A549 (cell line): ENCODE measurements at regions not wholly inside any gene's neighbourhood (a gene's known extent, or its start where the extent isn't known, plus 50 kb on each side); places are given as distances from the start of the nearest gene placed in this dataset.

Experiments used
- CBX2 ChIP-seq: fragments of 200-600 bp; sonication (generic); IDR thresholded peaks from 2 replicates; pipeline ENCODE4 v1.6.1; 2016; ENCODE audit warnings: low read depth, mild to moderate bottlenecking, borderline replicate concordance
- CEBPB ChIP-seq, 2 experiments: fragments of >200 bp in 1 of 2; sonication (Bioruptor Twin) in 1 of 2; formaldehyde crosslinking in 1 of 2; IDR thresholded peaks; 2 replicates each; pipeline ENCODE4 v1.6.1; 2012 to 2016
- EP300 ChIP-seq, 2 experiments: fragments of >200 bp; sonication (Bioruptor Twin); formaldehyde crosslinking; IDR thresholded peaks; 2 replicates in 1 of 2; 3 replicates in 1 of 2; pipeline ENCODE4 v1.6.1; 2016 to 2017
- ESRRA ChIP-seq: fragments of 150-350 bp; IDR thresholded peaks from 2 replicates; pipeline ENCODE4 v1.6.1; 2014; ENCODE audit warnings: mild to moderate bottlenecking, low read length, borderline replicate concordance
- HOXA7 ChIP-seq: fragments of 250-450 bp; sonication (Bioruptor Pico); IDR thresholded peaks from 2 replicates; pipeline ENCODE4 v1.5.0; 2020; ENCODE audit warnings: mild to moderate bottlenecking, moderate library complexity
- JUN ChIP-seq, 2 experiments: fragments of >200 bp; sonication (Bioruptor Twin); formaldehyde crosslinking; IDR thresholded peaks; 2 replicates in 1 of 2; 3 replicates in 1 of 2; pipeline ENCODE4 v1.6.1; 2016 to 2017
- KDM5A ChIP-seq: fragments of 200-600 bp; sonication (generic); IDR thresholded peaks from 2 replicates; pipeline ENCODE4 v1.6.1; 2016; ENCODE audit warnings: antibody characterized with exemption, mild to moderate bottlenecking
- POLR2A ChIP-seq: IDR thresholded peaks from 2 replicates; pipeline ENCODE4 v1.6.1; 2012; ENCODE audit warnings: mild to moderate bottlenecking, low read length
- RARB ChIP-seq: fragments of 250-450 bp; sonication (Bioruptor Pico); IDR thresholded peaks from 2 replicates; pipeline ENCODE4 v1.8.0; 2021; ENCODE audit warnings: mild to moderate bottlenecking, moderate library complexity
- RFX5 ChIP-seq: fragments of 450-650 bp; IDR thresholded peaks from 2 replicates; pipeline ENCODE4 v1.7.1; 2014; ENCODE audit warnings: antibody characterized with exemption, mild to moderate bottlenecking, moderate library complexity
- SMC3 ChIP-seq: fragments of >200 bp; sonication (Bioruptor Twin); formaldehyde crosslinking; IDR thresholded peaks from 3 replicates; pipeline ENCODE4 v1.6.1; 2018; ENCODE audit warnings: inconsistent platforms
- TF ChIP-seq, protein P1 (sequence below): fragments of >200 bp; sonication (Bioruptor Twin); formaldehyde crosslinking; IDR thresholded peaks from 3 replicates; pipeline ENCODE4 v1.5.1; 2016
- TF ChIP-seq, protein P2 (sequence below): fragments of 200-600 bp; sonication (generic); IDR thresholded peaks from 2 replicates; pipeline ENCODE4 v1.6.1; 2016; ENCODE audit warnings: antibody characterized with exemption, mild to moderate bottlenecking, moderate library complexity

GRCh38 chr2:437180-437579 lies 149.3 kb upstream of the ALKAL2 start:
- TF ChIP-seq, protein P1, sequence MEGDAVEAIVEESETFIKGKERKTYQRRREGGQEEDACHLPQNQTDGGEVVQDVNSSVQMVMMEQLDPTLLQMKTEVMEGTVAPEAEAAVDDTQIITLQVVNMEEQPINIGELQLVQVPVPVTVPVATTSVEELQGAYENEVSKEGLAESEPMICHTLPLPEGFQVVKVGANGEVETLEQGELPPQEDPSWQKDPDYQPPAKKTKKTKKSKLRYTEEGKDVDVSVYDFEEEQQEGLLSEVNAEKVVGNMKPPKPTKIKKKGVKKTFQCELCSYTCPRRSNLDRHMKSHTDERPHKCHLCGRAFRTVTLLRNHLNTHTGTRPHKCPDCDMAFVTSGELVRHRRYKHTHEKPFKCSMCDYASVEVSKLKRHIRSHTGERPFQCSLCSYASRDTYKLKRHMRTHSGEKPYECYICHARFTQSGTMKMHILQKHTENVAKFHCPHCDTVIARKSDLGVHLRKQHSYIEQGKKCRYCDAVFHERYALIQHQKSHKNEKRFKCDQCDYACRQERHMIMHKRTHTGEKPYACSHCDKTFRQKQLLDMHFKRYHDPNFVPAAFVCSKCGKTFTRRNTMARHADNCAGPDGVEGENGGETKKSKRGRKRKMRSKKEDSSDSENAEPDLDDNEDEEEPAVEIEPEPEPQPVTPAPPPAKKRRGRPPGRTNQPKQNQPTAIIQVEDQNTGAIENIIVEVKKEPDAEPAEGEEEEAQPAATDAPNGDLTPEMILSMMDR: no peak
- TF ChIP-seq RARB (CRISPR knock-in tag) (no peak), JUN (IDR thresholded peaks at IDR 0.05) (no peak), HOXA7 (no peak), POLR2A (no peak), SMC3 (no peak), KDM5A (no peak), CEBPB (IDR thresholded peaks at IDR 0.05) (no peak), EP300 (IDR thresholded peaks at IDR 0.05) (no peak), RFX5 (no peak), CBX2 (no peak), ESRRA (no peak)
- TF ChIP-seq, protein P2, sequence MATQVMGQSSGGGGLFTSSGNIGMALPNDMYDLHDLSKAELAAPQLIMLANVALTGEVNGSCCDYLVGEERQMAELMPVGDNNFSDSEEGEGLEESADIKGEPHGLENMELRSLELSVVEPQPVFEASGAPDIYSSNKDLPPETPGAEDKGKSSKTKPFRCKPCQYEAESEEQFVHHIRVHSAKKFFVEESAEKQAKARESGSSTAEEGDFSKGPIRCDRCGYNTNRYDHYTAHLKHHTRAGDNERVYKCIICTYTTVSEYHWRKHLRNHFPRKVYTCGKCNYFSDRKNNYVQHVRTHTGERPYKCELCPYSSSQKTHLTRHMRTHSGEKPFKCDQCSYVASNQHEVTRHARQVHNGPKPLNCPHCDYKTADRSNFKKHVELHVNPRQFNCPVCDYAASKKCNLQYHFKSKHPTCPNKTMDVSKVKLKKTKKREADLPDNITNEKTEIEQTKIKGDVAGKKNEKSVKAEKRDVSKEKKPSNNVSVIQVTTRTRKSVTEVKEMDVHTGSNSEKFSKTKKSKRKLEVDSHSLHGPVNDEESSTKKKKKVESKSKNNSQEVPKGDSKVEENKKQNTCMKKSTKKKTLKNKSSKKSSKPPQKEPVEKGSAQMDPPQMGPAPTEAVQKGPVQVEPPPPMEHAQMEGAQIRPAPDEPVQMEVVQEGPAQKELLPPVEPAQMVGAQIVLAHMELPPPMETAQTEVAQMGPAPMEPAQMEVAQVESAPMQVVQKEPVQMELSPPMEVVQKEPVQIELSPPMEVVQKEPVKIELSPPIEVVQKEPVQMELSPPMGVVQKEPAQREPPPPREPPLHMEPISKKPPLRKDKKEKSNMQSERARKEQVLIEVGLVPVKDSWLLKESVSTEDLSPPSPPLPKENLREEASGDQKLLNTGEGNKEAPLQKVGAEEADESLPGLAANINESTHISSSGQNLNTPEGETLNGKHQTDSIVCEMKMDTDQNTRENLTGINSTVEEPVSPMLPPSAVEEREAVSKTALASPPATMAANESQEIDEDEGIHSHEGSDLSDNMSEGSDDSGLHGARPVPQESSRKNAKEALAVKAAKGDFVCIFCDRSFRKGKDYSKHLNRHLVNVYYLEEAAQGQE: no peak
